GM12878 (cell line): ENCODE measurements at regions not wholly inside any gene's neighbourhood (a gene's known extent, or its start where the extent isn't known, plus 50 kb on each side); places are given as distances from the start of the nearest gene placed in this dataset.

ENCODE experiments used
- ATAC-seq: fragments of 200-7000 bp; cut with Tn5 transposase; 3 replicates; pipeline ENCODE4 v1.9.1; 2020; ENCODE audit warnings: mild to moderate bottlenecking, moderate library complexity
- BruUV-seq: library from RNA; stranded (reverse); fragments of 400-500 nt; replicated peaks from 2 replicates; lab custom pipeline; 2021; lab: Mats Ljungman, UMichigan
- CTCF ChIA-PET: fragments of 300-600 bp; sonication (Branson Sonifier 250); formaldehyde crosslinking; extraction: SDS; loops from one replicate; lab custom pipeline; 2021; ENCODE audit warnings: inconsistent platforms; lab: Yijun Ruan, JAX
- POLR2A ChIA-PET: fragments of 350-600 bp; formaldehyde crosslinking; extraction: SDS; loops from one replicate; lab custom pipeline; 2021; ENCODE audit warnings: inconsistent platforms; lab: Charles Lee
- RAD21 ChIA-PET: fragments of 300-600 bp; sonication (Branson Sonifier 250); formaldehyde crosslinking; loops from one replicate; lab custom pipeline; 2023; ENCODE audit warnings: antibody characterized with exemption; ENCODE audit not compliant: unreplicated experiment; lab: Charles Lee
- SMC1A ChIA-PET: fragments of 300-600 bp; sonication (Branson Sonifier 250); formaldehyde crosslinking; loops from one replicate; lab custom pipeline; 2023; ENCODE audit not compliant: unreplicated experiment, uncharacterized antibody; lab: Charles Lee
- DNase-seq: peaks from one replicate; pipeline ENCODE4 v3.0.0-alpha.2; 2011; ENCODE audit warnings: low read depth, low spot score
- FAIRE-seq: peaks from 3 replicates; lab custom pipeline; 2011; peaks lifted over from hg19 to GRCh38; lab: Jason Lieb, UNC
- H2AFZ ChIP-seq: 2 replicates; pipeline ENCODE4 v1.6.0; 2011; ENCODE audit warnings: low read depth, low read length, control low read depth; ENCODE audit not compliant: control insufficient read depth
- H3K27ac ChIP-seq: 2 replicates; pipeline ENCODE4 v1.5.1; 2011; ENCODE audit warnings: control low read depth; ENCODE audit not compliant: control insufficient read depth, insufficient read depth
- H3K27me3 ChIP-seq, 2 experiments: replicated peaks in 1 of 2; 2 replicates each; pipeline versions ENCODE4 v1.6.0 to v1.6.1; 2011; ENCODE audit warnings: low read length in 1 of 2; ENCODE audit not compliant: control insufficient read depth in 2 of 2, insufficient read depth in 2 of 2
- H3K36me3 ChIP-seq, 2 experiments: 2 replicates each; pipeline ENCODE4 v1.5.1; 2011; ENCODE audit warnings: low read length in 1 of 2; ENCODE audit not compliant: control insufficient read depth in 2 of 2, insufficient read depth in 2 of 2
- H3K4me1 ChIP-seq: 2 replicates; pipeline ENCODE4 v1.6.1; 2011; ENCODE audit warnings: mild to moderate bottlenecking, low read length, moderate library complexity, mixed read lengths; ENCODE audit not compliant: control insufficient read depth, insufficient read depth
- H3K4me2 ChIP-seq: 2 replicates; pipeline ENCODE4 v1.6.0; 2011; ENCODE audit warnings: control low read depth; ENCODE audit not compliant: control insufficient read depth, insufficient read depth
- H3K4me3 ChIP-seq: fragments of 200-600 bp; sonication (generic); 2 replicates; pipeline ENCODE4 v1.5.1; 2016
- H3K79me2 ChIP-seq: 2 replicates; pipeline ENCODE4 v1.6.0; 2011; ENCODE audit warnings: low read length; ENCODE audit not compliant: control insufficient read depth, insufficient read depth
- H3K9ac ChIP-seq: 2 replicates; pipeline ENCODE4 v1.8.0; 2011; ENCODE audit warnings: low read length, control low read depth, mixed read lengths; ENCODE audit not compliant: control insufficient read depth, insufficient read depth
- H3K9me3 ChIP-seq: replicated peaks from 3 replicates; pipeline ENCODE4 v1.5.1; 2011; ENCODE audit warnings: mild to moderate bottlenecking, low read length; ENCODE audit not compliant: control insufficient read depth, insufficient read depth
- H4K20me1 ChIP-seq: 2 replicates; pipeline ENCODE4 v1.6.0; 2011; ENCODE audit not compliant: control insufficient read depth, insufficient read depth
- SP1 ChIP-seq: IDR thresholded peaks from one replicate; pipeline ENCODE4 v1.6.1; 2011; ENCODE audit warnings: low read depth, low read length
- WGBS: methylation state at CpG from one replicate; pipeline ENCODE4 v1.1.6; 2016; ENCODE audit warnings: low lambda C conversion rate; ENCODE audit not compliant: insufficient replicate concordance, insufficient coverage; ENCODE audit errors: missing lambda C conversion rate; 5-methylcytosine and 5-hydroxymethylcytosine counted together
- in situ Hi-C: fragments of 300-500 bp; cut with MboI; formaldehyde crosslinking; loops from 9 replicates; pipeline ENCODE4 v1.14.3; 2018; ENCODE audit warnings: mixed read lengths
- intact Hi-C: fragments of 100-400 bp; cut with micrococcal nuclease; formaldehyde crosslinking; loops from one replicate; pipeline ENCODE4 v1.14.2; 2022; ENCODE audit not compliant: unreplicated experiment
- TF ChIP-seq, protein P1 (sequence below), 3 experiments: IDR thresholded peaks in 2 of 3; conservative IDR thresholded peaks in 1 of 3; 2 replicates each; pipeline ENCODE4 v1.5.1; 2011; ENCODE audit warnings: low read depth in 3 of 3, low read length in 3 of 3, mild to moderate bottlenecking in 3 of 3, control low read depth in 2 of 3, moderate library complexity in 2 of 3, inconsistent platforms in 1 of 3, mixed read lengths in 1 of 3; ENCODE audit not compliant: control insufficient read depth in 2 of 3, insufficient read depth in 1 of 3; ENCODE audit errors: extremely low read depth in 1 of 3
- TF ChIP-seq, protein P2 (sequence below): fragments of 450-650 bp; IDR thresholded peaks from 2 replicates; pipeline ENCODE4 v1.6.1; 2016; ENCODE audit warnings: mild to moderate bottlenecking

DNA sequence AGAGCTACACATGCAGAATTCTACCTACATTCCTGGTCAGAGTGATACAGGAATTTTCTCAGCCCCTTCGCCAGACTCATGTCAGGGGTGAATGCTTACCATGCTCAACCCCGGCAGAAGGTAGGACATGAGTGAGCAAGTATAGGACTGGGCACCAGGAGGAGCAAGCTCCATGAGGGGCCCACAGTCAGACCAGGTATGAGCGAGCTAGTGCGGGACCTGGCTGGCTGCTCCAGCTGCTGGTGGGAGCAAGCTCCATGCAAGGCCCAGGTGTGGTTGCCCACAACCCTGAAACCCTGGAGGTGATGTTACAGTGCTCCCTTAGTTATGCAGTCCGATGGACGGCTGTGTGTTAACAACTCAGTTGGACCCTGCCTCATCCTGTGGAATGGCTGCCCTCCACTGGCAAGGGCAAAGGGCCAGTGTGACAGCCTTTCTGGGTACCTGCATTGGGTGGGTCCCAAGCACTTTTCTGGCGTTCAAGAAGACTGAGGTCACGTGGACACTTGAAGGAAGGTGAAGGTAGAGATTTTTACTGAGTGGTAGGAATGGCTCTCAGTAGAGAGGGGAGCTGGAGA lies 503.5 kb upstream of the CITED2 start:
- WGBS, result 60% methylated on average over 8 of the region's 8 CpGs
- Histone ChIP-seq H3K4me2 (no peak overlapping the region), H3K9me3 (no peaks in the 10 kb centered on the region), H2AFZ (no peak overlapping the region), H4K20me1 (no peaks in the 10 kb centered on the region), H3K27me3 (no peaks in the 10 kb centered on the region), H3K79me2 (no peaks in the 10 kb centered on the region), H3K36me3 (no peaks in the 10 kb centered on the region), H3K27ac (no peak overlapping the region), H3K9ac (no peak overlapping the region), H3K4me1 (peaks cover 2% of the 10 kb centered on the region), H3K4me3 (no peak overlapping the region)
- intact Hi-C loops, result no loop called here
- in situ Hi-C loops, result no loop called here
- no peak for TF ChIP-seq SP1
- TF ChIP-seq, protein P1, sequence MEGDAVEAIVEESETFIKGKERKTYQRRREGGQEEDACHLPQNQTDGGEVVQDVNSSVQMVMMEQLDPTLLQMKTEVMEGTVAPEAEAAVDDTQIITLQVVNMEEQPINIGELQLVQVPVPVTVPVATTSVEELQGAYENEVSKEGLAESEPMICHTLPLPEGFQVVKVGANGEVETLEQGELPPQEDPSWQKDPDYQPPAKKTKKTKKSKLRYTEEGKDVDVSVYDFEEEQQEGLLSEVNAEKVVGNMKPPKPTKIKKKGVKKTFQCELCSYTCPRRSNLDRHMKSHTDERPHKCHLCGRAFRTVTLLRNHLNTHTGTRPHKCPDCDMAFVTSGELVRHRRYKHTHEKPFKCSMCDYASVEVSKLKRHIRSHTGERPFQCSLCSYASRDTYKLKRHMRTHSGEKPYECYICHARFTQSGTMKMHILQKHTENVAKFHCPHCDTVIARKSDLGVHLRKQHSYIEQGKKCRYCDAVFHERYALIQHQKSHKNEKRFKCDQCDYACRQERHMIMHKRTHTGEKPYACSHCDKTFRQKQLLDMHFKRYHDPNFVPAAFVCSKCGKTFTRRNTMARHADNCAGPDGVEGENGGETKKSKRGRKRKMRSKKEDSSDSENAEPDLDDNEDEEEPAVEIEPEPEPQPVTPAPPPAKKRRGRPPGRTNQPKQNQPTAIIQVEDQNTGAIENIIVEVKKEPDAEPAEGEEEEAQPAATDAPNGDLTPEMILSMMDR (IDR thresholded peaks at IDR 0.05 in 2 of 3, conservative IDR thresholded peaks at IDR 0.05 in 1 of 3; ENCODE audit: control insufficient read depth in 2 of 3, extremely low read depth in 1 of 3, insufficient read depth in 1 of 3, low read depth in 3 of 3, low read length in 3 of 3), result 0 out of 6 replicates have a peak, but pooled peaks of 1 of the 3 experiments have one; percentile 1
- TF ChIP-seq, protein P2, sequence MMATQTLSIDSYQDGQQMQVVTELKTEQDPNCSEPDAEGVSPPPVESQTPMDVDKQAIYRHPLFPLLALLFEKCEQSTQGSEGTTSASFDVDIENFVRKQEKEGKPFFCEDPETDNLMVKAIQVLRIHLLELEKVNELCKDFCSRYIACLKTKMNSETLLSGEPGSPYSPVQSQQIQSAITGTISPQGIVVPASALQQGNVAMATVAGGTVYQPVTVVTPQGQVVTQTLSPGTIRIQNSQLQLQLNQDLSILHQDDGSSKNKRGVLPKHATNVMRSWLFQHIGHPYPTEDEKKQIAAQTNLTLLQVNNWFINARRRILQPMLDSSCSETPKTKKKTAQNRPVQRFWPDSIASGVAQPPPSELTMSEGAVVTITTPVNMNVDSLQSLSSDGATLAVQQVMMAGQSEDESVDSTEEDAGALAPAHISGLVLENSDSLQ, result no peak
- SMC1A ChIA-PET, result interaction anchor here (0.6 to 1.9 kb wide), 7 partner anchors 37 to 509 kb away, joined by 3 to 5 read pairs (median 3); no protein-coding TSS in a partner anchor
- ATAC-seq, result no peak
- CTCF ChIA-PET, result interaction anchor here (0.8 to 3.0 kb wide), 6 partner anchors 11 to 665 kb away, joined by 3 to 16 read pairs (median 4); no protein-coding TSS in a partner anchor
- POLR2A ChIA-PET, result interaction anchor here (0.5 kb wide), 1 partner anchor 44 kb away, joined by 4 read pairs; no protein-coding TSS in a partner anchor
- DNase-seq, result no peak
- RAD21 ChIA-PET, result interaction anchor here (1.1 to 1.4 kb wide), 3 partner anchors 26 to 513 kb away, joined by 3 to 8 read pairs (median 4); no protein-coding TSS in a partner anchor
- no peak for FAIRE-seq
- BruUV-seq, result no TSS peak
